ENCODE measurements at regions not wholly inside any gene's neighbourhood (a gene's known extent, or its start where the extent isn't known, plus 50 kb on each side); places are given as distances from the start of the nearest gene placed in this dataset.
"Not testable (repeated sequence)": the region's sequence is repeated elsewhere in the genome, so short reads cannot be mapped to it uniquely, and the experiment has no call there.

DNA sequence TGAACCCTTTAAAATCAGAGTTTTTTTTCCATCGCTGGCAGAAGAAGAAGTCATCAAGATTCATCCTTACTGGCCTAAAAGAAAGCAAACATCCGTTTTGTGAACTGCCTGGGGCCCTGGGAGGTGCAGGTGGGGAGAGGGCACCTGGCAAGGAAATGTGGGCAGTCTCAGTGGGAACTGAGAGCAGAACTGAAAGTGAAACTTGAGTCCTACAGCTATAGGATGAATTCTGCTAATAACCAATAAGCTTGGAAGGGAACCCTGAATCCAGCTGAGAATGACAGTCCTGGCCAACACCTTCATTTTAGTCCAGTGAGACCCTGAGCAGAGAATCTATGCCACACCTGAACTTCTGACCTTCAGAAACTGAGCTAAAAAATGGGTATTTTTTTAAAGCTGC is 130.1 kb upstream of the ASCC3 start:
- no peak for DNase-seq (ENCODE audit: low read depth in 4 of 4, low spot score in 3 of 4)

DNA sequence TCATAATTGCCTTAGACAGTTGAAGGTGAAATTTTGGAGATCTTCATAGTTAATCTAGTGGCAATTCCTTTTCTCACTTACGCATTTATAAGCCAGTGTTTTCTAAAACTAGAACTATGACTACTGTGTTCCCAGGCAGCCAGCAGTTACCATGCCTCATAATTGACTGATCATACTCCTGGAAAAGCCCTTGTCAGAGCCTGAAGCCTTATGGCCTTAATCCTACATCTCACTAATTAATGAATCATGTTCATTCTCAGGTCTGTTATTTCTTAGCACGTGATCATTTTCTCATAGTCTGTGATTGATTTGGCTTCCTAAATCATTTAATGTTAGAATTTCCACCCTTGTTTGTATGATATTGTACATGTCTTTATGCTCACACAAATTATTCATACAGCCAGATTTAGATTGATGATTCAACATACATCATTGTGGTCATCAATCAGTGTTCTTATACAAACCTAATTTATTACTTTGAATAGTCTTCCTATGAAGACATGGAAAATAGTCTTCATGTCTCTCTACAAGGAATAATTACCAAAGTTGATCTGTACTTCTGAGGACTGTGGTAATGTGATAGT is 132.6 kb upstream of the ASCC3 start:
- no peak for DNase-seq (ENCODE audit: low read depth in 4 of 4, low spot score in 3 of 4)

DNA sequence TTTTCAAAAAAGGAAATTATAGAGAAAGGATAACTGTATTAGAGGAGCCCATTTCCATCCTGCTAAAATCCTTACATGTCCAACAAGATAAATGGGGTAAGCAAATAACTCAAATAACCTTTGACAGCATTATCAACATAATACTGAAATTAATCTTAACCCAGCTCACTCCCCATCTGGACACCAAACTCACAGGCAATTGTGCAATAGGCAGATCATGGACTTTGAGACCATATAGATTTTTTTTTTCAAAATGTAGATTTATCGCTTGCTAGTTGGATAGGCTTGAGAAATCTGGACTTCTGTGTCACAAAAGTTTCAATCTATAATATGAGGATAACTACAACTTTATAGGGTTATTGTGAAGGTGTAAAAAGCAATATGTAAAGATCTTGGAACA is 134.4 kb upstream of the ASCC3 start:
- DNase-seq (ENCODE audit: low read depth in 4 of 4, low spot score in 3 of 4): no peak

DNA sequence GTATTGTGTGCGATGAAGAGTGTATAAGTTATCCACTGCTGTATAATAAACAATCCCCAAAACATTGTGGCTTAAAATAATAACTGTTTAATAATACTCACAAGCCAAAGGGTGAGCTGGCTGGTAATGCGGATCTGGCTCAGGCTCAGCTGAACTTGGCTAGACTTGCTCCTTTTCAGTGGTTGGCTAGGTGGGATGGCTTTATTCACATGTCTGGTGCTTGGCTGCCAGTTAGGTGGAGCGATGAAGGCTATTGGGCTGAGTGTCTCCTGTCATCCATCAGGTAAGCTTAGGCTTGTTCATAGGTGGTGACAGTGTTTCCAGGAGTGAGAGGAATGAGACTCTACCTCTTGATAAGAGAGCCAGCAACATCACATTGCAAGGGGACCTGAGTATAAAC is 135.0 kb upstream of the ASCC3 start:
- DNase-seq (ENCODE audit: low read depth in 4 of 4, low spot score in 3 of 4): no peak

DNA sequence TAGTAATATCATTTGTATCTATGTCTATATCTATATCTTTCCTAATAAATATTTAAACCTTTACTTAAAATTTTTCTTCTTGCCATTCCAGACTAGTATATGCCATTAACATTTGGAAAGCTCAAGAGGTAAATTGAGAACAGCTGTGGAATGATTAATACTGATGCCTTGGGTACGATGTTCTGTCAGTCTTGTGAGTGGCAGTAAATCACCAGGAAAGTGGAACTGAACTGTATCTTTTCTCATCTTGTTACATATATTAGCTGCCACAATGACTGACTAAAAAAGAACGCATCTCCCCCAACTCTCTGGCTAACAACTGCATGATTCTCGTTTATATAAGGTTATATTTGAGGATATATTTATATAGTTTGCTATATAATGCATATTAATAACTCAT is 137.0 kb upstream of the ASCC3 start:
- no peak for DNase-seq (ENCODE audit: low read depth in 4 of 4, low spot score in 3 of 4)

DNA sequence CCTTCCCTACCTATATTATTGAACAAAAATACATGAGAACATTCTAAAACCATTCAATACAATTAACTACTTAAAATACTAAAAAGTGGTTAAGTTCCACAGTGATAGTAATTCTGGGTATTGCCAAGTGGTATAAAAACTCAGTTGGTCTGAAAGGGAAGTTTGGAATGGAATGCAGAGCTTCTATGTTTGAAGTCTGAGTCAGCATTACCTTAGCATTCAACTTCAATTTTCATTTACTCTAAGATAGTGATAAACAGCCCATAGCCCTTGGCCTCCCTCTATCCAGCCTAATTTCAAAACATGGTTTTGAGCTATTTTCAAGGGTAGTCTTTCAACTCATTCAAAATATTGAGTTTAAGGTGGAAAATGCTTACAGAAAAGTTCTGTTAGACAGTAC is 140.4 kb upstream of the ASCC3 start:
- DNase-seq (ENCODE audit: low read depth in 4 of 4, low spot score in 3 of 4): no peak

DNA sequence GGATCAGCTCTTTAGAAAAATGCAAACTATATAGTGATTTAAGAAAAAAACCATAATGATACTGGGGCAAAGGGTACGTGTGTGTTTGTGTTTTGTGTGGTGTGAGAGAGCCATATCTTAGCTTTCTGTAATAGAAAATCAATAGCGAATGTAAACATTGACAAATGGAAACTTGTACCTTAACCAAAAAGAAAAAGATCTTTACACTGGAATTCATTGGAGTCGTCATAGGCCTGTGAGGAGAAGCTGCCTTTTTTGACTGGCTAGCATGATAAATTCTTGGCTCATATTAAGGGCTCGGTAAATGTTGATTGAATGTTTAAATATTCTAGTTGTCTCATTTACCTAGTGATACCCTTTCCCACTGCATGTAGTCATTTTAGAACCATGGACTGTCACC is 161.8 kb upstream of the ASCC3 start:
- DNase-seq (ENCODE audit: low read depth in 4 of 4, low spot score in 3 of 4): no peak

DNA sequence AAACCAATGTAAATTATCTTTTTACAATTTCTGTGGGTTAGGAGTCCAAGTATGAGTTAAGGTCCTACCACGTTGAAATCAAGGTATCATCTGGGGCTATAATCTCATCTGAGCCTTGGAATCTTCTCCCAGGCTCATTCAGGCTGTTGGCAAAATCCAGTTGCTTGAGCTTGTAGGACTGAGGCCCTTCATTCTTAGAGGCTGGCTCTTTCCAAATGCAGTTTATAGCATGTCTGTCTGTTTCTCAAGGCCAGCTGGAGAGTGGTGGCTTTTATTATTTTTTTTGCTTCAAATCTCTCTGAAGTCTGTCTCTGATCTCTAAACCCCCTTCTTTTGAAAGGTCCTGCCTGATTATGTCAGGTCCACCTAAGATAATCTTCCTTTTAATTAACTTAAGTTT is 177.2 kb upstream of the ASCC3 start:
- DNase-seq (ENCODE audit: low read depth in 4 of 4, low spot score in 3 of 4): no peak

DNA sequence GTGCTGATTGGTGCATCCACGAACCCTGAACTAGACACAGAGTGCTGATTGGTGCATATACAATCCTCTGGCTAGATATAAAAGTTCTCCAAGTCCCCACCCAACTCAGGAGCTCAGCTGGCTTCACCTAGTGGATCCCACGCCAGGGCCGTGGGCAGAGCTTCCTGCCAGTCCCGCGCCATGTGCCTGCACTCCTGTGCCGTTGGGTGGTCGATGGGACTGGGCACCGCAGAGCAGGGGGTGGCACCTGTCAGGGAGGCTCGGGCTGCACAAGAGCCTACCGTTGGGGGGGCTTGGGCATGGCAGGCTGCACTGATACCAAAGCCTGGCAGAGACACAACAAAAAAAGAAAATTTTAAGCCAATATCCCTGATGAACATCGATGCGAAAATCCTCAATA is 185.4 kb upstream of the ASCC3 start:
- DNase-seq (ENCODE audit: low read depth in 4 of 4, low spot score in 3 of 4): no peak

DNA sequence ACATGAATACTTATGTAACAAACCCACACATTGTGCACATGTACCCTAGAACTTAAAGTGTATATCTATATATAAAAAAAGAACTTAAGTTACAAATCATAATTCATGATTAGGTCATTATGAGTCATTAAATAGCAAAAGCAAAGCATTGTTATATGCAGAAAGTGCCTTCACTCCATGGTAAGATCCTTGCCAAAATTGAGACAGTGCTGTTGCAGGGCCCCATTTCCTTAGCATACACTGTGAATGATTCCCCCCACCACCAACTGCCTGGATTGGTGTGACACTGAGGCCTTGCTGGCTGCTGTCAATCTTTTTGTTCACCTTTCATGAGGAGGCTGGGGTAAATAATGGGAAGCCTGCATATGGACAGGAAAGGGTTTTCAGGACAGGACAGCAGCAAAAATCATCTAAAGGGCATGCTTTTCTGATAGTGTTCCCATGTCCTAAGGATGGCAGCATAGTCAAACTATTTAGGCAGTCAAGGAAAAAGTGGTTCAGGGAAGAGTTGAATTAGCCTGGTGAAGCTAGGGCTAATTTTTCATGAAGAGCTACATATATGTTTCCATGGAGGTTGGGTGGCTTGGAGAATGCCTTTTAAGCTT is 188.2 kb upstream of the ASCC3 start:
- DNase-seq (ENCODE audit: low read depth in 4 of 4, low spot score in 3 of 4): no peak

DNA sequence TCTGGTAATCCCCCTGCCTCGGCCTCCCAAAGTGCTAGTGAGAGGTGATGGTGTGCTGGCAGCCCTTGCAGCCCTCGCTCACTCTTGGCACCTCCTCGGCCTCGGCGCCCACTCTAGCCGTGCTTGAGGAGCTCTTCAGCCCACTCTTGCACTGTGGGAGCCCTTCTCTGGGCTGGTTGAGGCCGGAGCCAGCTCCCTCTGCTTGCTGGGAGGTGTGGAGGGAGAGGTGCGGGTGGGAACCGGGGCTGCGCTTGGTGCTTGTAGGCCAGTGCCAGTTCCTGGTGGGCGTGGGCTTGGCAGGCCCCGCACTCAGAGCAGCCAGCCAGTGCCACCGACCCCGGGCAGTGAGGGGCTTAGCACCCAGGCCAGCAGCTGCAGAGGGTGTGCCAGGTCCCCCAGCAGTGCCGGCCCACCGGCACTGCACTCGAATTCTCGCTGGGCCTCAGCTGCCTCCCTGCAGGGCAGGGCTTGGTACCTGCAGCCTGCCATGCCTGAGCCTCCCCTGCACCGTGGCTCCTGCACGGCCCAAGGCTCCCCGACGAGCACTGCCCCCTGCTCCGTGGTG is 189.0 kb upstream of the ASCC3 start:
- DNase-seq (ENCODE audit: low read depth in 4 of 4, low spot score in 3 of 4): no peak

DNA sequence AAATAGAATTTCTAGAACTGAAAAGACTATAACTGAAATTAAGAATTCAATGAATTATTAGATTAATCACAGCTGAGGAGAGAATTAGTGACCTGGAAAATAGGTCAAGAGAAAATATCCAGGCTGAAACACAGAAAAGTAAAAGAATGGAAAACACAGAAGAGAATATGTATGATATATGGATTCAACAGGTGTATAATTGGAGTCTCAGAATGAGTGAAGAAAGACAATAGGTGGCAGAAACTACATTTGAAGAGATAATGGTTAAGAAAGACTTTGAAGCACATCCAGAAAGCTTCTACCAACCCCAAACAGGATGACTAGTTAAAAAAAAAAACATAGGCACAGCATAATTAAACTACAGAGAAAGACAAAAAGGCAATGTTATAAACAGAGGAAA is 196.2 kb upstream of the ASCC3 start:
- DNase-seq (ENCODE audit: low read depth in 4 of 4, low spot score in 3 of 4): no peak

DNA sequence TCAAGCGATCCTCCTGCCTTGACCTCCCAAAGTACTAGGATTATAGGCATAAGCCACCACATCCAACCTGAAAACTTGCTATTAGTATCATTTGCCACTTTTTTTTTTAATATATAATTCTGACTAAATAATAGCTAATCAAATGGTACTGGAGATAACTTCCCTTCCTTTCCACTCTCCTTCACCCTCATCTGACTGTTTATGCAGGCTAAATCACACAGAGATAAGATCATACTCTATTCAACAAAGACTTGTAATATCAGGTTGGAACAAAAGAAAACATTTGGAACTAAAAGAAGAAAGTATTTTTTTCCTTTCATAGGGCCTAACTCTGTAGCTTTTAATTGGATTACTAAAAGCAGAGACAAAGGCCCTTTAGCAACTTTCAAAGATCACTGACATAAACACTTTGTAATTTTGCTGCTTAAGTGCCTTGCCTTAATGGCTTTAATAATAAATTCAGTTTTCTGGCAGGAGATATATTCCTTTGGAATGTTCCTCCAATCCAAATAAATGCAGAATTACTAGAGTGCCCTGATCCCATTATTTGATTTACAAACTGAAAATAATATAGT is 198.7 kb upstream of the ASCC3 start:
- no peak for DNase-seq (ENCODE audit: low read depth in 4 of 4, low spot score in 3 of 4)

DNA sequence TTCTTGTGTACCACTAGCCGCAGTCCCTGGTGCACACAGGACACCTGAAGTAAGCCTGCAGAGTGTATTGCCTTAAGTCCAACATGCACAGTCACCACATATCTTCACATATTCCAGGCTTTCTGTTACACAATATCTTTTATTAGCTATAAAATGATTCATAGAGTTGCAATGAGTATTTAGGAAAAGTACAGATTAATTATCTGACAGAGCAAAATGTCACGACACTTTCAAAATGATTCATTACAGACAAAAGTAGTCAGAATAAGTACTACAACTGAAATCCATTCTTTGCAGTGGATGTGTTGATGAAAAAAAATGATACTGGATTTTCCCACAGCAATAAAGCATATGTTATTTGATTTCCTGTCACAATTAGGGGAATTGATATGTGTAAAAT is 199.5 kb upstream of the ASCC3 start:
- no peak for DNase-seq (ENCODE audit: low read depth in 4 of 4, low spot score in 3 of 4)

DNA sequence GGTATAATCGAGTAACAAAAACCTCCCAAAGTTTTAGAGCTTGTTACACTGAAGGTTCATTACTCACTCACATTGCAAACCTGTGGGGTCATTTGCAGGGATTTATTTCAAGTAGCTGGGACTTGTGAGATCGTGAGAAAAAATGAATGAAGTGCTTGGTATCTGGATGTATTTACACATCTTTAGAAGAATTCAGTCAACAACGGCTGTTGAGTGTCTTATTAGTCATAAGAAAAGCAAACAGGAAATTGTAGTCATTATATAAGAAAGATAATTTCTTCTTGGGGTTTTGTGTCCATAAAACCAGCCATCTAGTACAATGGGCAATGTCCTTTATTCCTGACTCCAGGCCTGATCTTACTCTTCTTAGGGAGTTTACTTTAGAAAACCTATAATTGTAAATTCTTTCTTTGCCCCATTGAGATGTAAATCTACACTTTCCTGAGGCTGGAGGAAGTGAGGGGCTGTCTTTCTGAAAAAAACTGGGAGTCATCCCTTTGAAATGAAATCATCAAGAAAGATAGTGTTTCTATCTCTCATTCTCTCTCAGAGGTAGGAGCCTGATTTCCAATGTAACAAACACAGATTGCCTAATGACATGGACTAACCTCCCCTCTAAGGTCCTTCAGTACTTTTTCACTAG is 202.5 kb upstream of the ASCC3 start:
- no peak for DNase-seq (ENCODE audit: low read depth in 4 of 4, low spot score in 3 of 4)

DNA sequence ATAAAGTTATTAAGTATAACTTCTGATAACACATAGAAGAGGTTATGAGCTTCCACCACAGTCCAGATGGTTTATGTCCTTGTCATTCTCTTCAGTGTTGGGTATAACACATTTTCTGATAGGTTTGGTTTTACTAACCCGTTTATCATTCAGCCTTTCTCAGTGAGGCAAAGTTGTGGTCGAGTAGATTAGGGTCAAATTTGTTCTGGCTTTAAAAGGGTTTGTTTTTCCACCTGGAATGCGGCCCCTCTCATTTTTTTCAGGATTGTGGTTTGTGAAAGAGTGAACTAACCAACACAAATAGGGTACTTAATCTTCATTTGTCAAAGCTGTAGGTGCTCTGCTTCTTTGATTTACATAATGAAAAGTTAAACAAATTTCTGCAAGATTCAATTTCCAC is 204.2 kb upstream of the ASCC3 start:
- DNase-seq (ENCODE audit: low read depth in 4 of 4, low spot score in 3 of 4): no peak

DNA sequence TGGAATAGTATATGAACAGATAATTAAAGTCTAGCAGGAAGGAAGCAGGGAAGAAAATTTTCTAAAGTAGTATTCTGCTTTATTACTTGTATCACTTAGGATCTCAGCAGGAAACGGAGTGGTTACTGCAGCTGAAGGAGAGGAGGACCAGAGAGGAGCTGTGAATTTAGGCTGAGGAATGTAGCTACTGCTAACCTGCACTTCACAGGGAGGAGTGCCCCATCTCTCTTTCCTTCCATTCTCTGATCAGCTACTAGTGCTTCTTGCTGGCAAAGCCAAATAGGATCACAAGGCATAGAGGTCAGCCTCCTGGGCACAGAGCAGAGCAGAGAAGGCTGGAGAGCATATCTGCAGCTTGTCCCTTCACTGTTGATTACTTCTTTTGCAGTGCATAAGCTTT is 205.3 kb upstream of the ASCC3 start:
- no peak for DNase-seq (ENCODE audit: low read depth in 4 of 4, low spot score in 3 of 4)

DNA sequence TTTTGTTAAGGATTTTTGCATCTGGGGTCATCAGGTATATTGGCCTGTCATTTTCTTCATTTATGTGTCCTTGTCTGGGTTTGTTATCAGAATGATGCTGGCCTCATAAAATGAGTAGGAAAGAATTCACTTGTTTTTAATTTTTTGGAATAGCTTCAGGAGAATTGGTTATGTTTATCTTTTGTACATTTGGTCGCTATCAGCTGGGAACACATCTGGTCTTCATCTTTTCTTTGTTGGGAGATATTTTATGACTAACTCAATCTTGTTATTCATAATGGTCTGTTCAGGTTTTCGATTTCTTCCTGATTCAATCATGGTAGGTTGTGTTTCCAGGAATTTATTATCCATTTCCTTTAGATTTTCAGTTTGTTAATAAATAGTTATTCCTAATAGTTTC is 207.5 kb upstream of the ASCC3 start:
- no peak for DNase-seq (ENCODE audit: low read depth in 4 of 4, low spot score in 3 of 4)

DNA sequence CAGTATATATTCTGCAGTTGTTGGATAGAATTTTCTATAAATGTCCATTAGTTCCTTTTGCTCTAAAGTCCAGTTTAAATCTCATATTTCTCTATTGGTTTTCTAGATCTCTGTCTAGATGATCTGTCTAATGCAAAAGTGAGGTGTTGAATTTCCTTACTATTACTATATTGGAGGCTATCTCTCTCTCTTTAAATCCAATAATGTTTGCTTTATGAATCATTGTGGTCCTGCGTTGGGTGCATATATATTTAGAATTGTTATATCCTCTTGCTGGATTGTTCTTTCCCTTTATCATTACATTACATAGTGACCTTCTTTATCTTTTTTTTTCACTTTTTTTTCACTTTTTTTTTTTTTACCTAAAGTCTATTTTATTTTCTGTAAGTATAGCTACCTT is 208.5 kb upstream of the ASCC3 start:
- DNase-seq (ENCODE audit: low read depth in 4 of 4, low spot score in 3 of 4): no peak

DNA sequence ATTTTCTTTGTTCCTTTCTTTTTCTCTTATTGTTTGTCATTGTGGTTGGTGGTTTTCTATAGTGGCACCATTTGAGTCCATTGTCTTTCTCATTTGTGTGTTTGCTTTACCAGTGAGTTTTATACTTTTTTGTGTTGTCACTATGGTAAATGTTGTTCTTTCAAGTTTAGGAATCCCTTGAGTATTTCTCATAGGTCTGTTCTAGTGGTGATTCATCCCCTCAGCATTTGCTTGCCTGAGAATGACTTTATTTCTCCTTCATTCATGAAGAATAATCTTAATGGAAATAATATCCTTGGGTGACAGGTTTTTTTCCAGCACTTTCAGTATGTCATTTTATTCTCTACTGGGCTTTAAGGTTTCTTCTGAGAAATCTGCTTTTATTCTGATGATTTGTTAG is 209.2 kb upstream of the ASCC3 start:
- DNase-seq (ENCODE audit: low read depth in 4 of 4, low spot score in 3 of 4): no peak

DNA sequence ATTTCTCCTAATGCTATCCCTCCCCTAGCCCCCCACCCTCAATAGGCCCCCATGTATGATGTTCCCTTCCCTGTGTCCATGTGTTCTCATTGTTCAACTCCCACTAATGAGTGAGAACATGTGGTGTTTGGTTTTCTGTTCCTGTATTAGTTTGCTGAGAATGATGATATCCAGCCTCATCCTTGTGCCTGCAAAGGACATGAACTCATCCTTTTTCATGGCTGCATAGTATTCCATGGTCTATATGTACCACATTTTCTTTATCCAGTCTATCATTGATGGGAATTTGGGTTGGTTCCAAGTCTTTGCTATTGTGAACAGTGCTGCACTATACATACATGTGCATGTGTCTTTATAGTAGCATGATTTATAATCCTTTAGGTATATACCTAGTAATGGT is 217.5 kb upstream of the ASCC3 start:
- DNase-seq (ENCODE audit: low read depth in 4 of 4, low spot score in 3 of 4): not testable (repeated sequence)

DNA sequence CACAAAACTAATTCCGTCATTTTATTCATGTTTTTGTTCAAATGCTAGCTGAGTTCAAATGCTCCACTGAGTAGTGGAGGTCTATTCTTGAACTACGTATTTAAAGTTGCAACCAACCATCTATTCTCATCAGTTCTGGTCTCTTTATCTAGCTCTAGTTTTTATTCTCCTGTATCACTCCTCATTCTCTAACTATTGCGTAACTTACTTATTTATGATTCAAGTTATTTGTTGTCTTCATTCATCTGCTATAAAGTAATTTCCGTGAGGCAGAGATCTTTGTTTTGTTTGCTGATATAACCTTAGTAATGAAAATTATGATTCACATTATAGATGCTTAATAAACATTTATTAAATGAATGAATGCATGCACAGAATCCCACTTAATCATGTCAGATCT is 221.6 kb upstream of the ASCC3 start:
- no peak for DNase-seq (ENCODE audit: low read depth in 4 of 4, low spot score in 3 of 4)

Measured in left renal pelvis (tissue), 4 donors.